T-helper 17 cell (primary cell): ENCODE measurements at regions not wholly inside any gene's neighbourhood (a gene's known extent, or its start where the extent isn't known, plus 50 kb on each side); places are given as distances from the start of the nearest gene placed in this dataset.

Source experiments
- ATAC-seq: fragments of 150-1000 bp; cut with Tn5 transposase; 2 replicates; pipeline ENCODE4 v1.10.0; 2021; ENCODE audit warnings: mild to moderate bottlenecking, moderate library complexity
- DNase-seq, 3 donors: peaks; one replicate each; pipeline versions ENCODE4 v3.0.0 to v3.0.0-alpha.2; 2020 to 2021
- H3K9me3 ChIP-seq: one replicate; pipeline ENCODE4 v1.7.0; 2013; ENCODE audit warnings: low read length, mild to moderate bottlenecking; ENCODE audit not compliant: control insufficient read depth, poor library complexity, severe bottlenecking
- H3K27ac Mint-ChIP-seq: one replicate; pipeline ENCODE4 v1.8.0; 2022; ENCODE audit warnings: mild to moderate bottlenecking, moderate library complexity, mixed read lengths
- H3K27me3 Mint-ChIP-seq: one replicate; pipeline ENCODE4 v1.8.0; 2022; ENCODE audit warnings: mixed read lengths
- H3K36me3 Mint-ChIP-seq: one replicate; pipeline ENCODE4 v1.8.0; 2022; ENCODE audit warnings: low read depth, mixed read lengths
- H3K4me1 Mint-ChIP-seq: one replicate; pipeline ENCODE4 v1.8.0; 2022; ENCODE audit warnings: mild to moderate bottlenecking, mixed read lengths
- H3K4me3 Mint-ChIP-seq: one replicate; pipeline ENCODE4 v1.8.0; 2022; ENCODE audit warnings: mild to moderate bottlenecking, moderate library complexity, mixed read lengths

- no peak for DNase-seq
- Mint-ChIP-seq H3K36me3 (no peaks in the 10 kb centered on the region), H3K27me3 (no peaks in the 10 kb centered on the region), H3K4me1 (no peaks in the 10 kb centered on the region), H3K4me3 (no peak overlapping the region), H3K27ac (no peak overlapping the region)
- H3K9me3 ChIP-seq, result no peaks in the 10 kb centered on the region
- no peak for ATAC-seq
Measured at GRCh38 chr16:6300523-6300922, 1032.1 kb upstream of the RBFOX1 start.

GRCh38 chr16:6297666-6298410 is 1034.8 kb upstream of the RBFOX1 start:
- Mint-ChIP-seq H3K27me3 (no peaks in the 10 kb centered on the region), H3K27ac (no peak overlapping the region), H3K4me3 (no peak overlapping the region), H3K36me3 (no peaks in the 10 kb centered on the region), H3K4me1 (no peaks in the 10 kb centered on the region)
- ATAC-seq, result no peak
- no peak for DNase-seq
- no peaks in the 10 kb centered on the region for H3K9me3 ChIP-seq

- H3K9me3 ChIP-seq, result no peaks in the 10 kb centered on the region
- ATAC-seq (no peak), DNase-seq (no peak)
- Mint-ChIP-seq H3K36me3 (no peaks in the 10 kb centered on the region), H3K4me3 (no peak overlapping the region), H3K27me3 (no peaks in the 10 kb centered on the region), H3K4me1 (no peaks in the 10 kb centered on the region), H3K27ac (no peak overlapping the region)
Measured at GRCh38 chr16:6286176-6286575, 1046.5 kb upstream of the RBFOX1 start.

GRCh38 chr16:6284731-6285130 is 1047.9 kb upstream of the RBFOX1 start:
- Mint-ChIP-seq H3K4me3 (no peak overlapping the region), H3K27me3 (no peaks in the 10 kb centered on the region), H3K36me3 (no peaks in the 10 kb centered on the region), H3K27ac (no peak overlapping the region), H3K4me1 (no peaks in the 10 kb centered on the region)
- no peaks in the 10 kb centered on the region for H3K9me3 ChIP-seq
- DNase-seq (no peak), ATAC-seq (no peak)

- H3K36me3 Mint-ChIP-seq, result no peaks in the 10 kb centered on the region
- H3K4me1 Mint-ChIP-seq, result no peaks in the 10 kb centered on the region
- no peak for ATAC-seq
- no peaks in the 10 kb centered on the region for H3K27me3 Mint-ChIP-seq
- no peak overlapping the region for H3K27ac Mint-ChIP-seq
- H3K9me3 ChIP-seq, result no peaks in the 10 kb centered on the region
- H3K4me3 Mint-ChIP-seq, result no peak overlapping the region
- DNase-seq, result no peak
Measured at GRCh38 chr16:6281994-6282393, 1050.7 kb upstream of the RBFOX1 start.

GRCh38 chr16:6281274-6281673 is 1051.4 kb upstream of the RBFOX1 start:
- H3K9me3 ChIP-seq, result no peaks in the 10 kb centered on the region
- no peak for DNase-seq
- Mint-ChIP-seq H3K27me3 (no peaks in the 10 kb centered on the region), H3K4me1 (no peaks in the 10 kb centered on the region), H3K4me3 (no peak overlapping the region), H3K36me3 (no peaks in the 10 kb centered on the region), H3K27ac (no peak overlapping the region)
- no peak for ATAC-seq

GRCh38 chr16:6280055-6280454 is 1052.6 kb upstream of the RBFOX1 start:
- H3K4me1 Mint-ChIP-seq, result no peaks in the 10 kb centered on the region
- no peaks in the 10 kb centered on the region for H3K9me3 ChIP-seq
- no peaks in the 10 kb centered on the region for H3K36me3 Mint-ChIP-seq
- ATAC-seq, result no peak
- no peaks in the 10 kb centered on the region for H3K27me3 Mint-ChIP-seq
- DNase-seq, result no peak
- no peak overlapping the region for H3K27ac Mint-ChIP-seq
- no peak overlapping the region for H3K4me3 Mint-ChIP-seq

GRCh38 chr16:6279286-6279685 is 1053.4 kb upstream of the RBFOX1 start:
- Mint-ChIP-seq H3K27ac (no peak overlapping the region), H3K4me1 (no peaks in the 10 kb centered on the region), H3K27me3 (no peaks in the 10 kb centered on the region), H3K4me3 (no peak overlapping the region), H3K36me3 (no peaks in the 10 kb centered on the region)
- no peak for ATAC-seq
- no peak for DNase-seq
- H3K9me3 ChIP-seq, result no peaks in the 10 kb centered on the region

- Mint-ChIP-seq H3K4me1 (no peaks in the 10 kb centered on the region), H3K27me3 (no peaks in the 10 kb centered on the region), H3K4me3 (no peak overlapping the region), H3K36me3 (no peaks in the 10 kb centered on the region), H3K27ac (no peak overlapping the region)
- ATAC-seq (no peak), DNase-seq (no peak)
- no peaks in the 10 kb centered on the region for H3K9me3 ChIP-seq
Measured at GRCh38 chr16:6274351-6274750, 1058.3 kb upstream of the RBFOX1 start.

- Mint-ChIP-seq H3K27me3 (no peaks in the 10 kb centered on the region), H3K4me1 (no peaks in the 10 kb centered on the region), H3K4me3 (no peak overlapping the region), H3K36me3 (no peaks in the 10 kb centered on the region), H3K27ac (no peak overlapping the region)
- DNase-seq (no peak), ATAC-seq (no peak)
- no peaks in the 10 kb centered on the region for H3K9me3 ChIP-seq
Measured at GRCh38 chr16:6267682-6268081, 1065.0 kb upstream of the RBFOX1 start.

GRCh38 chr16:6266703-6267102 is 1065.9 kb upstream of the RBFOX1 start:
- no peaks in the 10 kb centered on the region for H3K27me3 Mint-ChIP-seq
- H3K4me3 Mint-ChIP-seq, result no peak overlapping the region
- no peak for ATAC-seq
- no peaks in the 10 kb centered on the region for H3K4me1 Mint-ChIP-seq
- DNase-seq, result no peak
- H3K9me3 ChIP-seq, result no peaks in the 10 kb centered on the region
- no peak overlapping the region for H3K27ac Mint-ChIP-seq
- H3K36me3 Mint-ChIP-seq, result no peaks in the 10 kb centered on the region

GRCh38 chr16:6265968-6266367 is 1066.7 kb upstream of the RBFOX1 start:
- Mint-ChIP-seq H3K27ac (no peak overlapping the region), H3K4me1 (no peaks in the 10 kb centered on the region)

GRCh38 chr16:6258056-6258455 is 1074.6 kb upstream of the RBFOX1 start:
- H3K36me3 Mint-ChIP-seq, result no peaks in the 10 kb centered on the region
- no peaks in the 10 kb centered on the region for H3K27me3 Mint-ChIP-seq
- H3K9me3 ChIP-seq, result no peaks in the 10 kb centered on the region
- H3K27ac Mint-ChIP-seq, result no peak overlapping the region
- no peak for DNase-seq
- no peaks in the 10 kb centered on the region for H3K4me1 Mint-ChIP-seq
- no peak overlapping the region for H3K4me3 Mint-ChIP-seq
- no peak for ATAC-seq

More at GRCh38 chr16:6265968-6266367, 1066.7 kb upstream of the RBFOX1 start:
- no peaks in the 10 kb centered on the region for H3K36me3 Mint-ChIP-seq
- no peaks in the 10 kb centered on the region for H3K9me3 ChIP-seq
- no peaks in the 10 kb centered on the region for H3K27me3 Mint-ChIP-seq
- ATAC-seq, result no peak
- DNase-seq, result no peak
- no peak overlapping the region for H3K4me3 Mint-ChIP-seq

- H3K9me3 ChIP-seq, result no peaks in the 10 kb centered on the region
- ATAC-seq (no peak), DNase-seq (no peak)
- Mint-ChIP-seq H3K36me3 (no peaks in the 10 kb centered on the region), H3K27ac (no peak overlapping the region), H3K27me3 (no peaks in the 10 kb centered on the region), H3K4me1 (no peaks in the 10 kb centered on the region), H3K4me3 (no peak overlapping the region)
Measured at GRCh38 chr16:6252541-6252940, 1080.1 kb upstream of the RBFOX1 start.
